Loucy (cell line): ENCODE measurements at regions not wholly inside any gene's neighbourhood (a gene's known extent, or its start where the extent isn't known, plus 50 kb on each side); places are given as distances from the start of the nearest gene placed in this dataset.

Experiments
- EZH2phosphoT487 ChIP-seq: fragments of 200-600 bp; IDR thresholded peaks from 2 replicates; pipeline ENCODE4 v1.6.1; 2018; ENCODE audit warnings: antibody characterized with exemption, mild to moderate bottlenecking, moderate library complexity, borderline replicate concordance
- TF ChIP-seq, protein P1 (sequence below): fragments of 200-600 bp; sonication (generic); conservative IDR thresholded peaks from 2 replicates; pipeline ENCODE4 v1.5.1; 2014; ENCODE audit warnings: mild to moderate bottlenecking, antibody characterized with exemption, low read length

GRCh38 chr2:67251741-67252140 lies 145.4 kb upstream of the ETAA1 start:
- TF ChIP-seq, protein P1, sequence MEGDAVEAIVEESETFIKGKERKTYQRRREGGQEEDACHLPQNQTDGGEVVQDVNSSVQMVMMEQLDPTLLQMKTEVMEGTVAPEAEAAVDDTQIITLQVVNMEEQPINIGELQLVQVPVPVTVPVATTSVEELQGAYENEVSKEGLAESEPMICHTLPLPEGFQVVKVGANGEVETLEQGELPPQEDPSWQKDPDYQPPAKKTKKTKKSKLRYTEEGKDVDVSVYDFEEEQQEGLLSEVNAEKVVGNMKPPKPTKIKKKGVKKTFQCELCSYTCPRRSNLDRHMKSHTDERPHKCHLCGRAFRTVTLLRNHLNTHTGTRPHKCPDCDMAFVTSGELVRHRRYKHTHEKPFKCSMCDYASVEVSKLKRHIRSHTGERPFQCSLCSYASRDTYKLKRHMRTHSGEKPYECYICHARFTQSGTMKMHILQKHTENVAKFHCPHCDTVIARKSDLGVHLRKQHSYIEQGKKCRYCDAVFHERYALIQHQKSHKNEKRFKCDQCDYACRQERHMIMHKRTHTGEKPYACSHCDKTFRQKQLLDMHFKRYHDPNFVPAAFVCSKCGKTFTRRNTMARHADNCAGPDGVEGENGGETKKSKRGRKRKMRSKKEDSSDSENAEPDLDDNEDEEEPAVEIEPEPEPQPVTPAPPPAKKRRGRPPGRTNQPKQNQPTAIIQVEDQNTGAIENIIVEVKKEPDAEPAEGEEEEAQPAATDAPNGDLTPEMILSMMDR = no peak
- TF ChIP-seq EZH2phosphoT487 = no peak
